Fibroblast of the conjunctiva (primary cell): ENCODE measurements at regions not wholly inside any gene's neighbourhood (a gene's known extent, or its start where the extent isn't known, plus 50 kb on each side); places are given as distances from the start of the nearest gene placed in this dataset.
"Not testable (repeated sequence)": the region's sequence is repeated elsewhere in the genome, so short reads cannot be mapped to it uniquely, and the experiment has no call there.

Experiments used
- DNase-seq: peaks from one replicate; pipeline ENCODE4 v3.0.0-alpha.2; 2010; ENCODE audit warnings: low read depth

GRCh38 chr13:24931450-24932251 is 164.3 kb upstream of the PABPC3 start:
- DNase-seq, result no peak

GRCh38 chr13:24933106-24934023 is 162.6 kb upstream of the PABPC3 start:
- DNase-seq, result not testable (repeated sequence)

- not testable (repeated sequence) for DNase-seq
Measured at GRCh38 chr13:24934024-24934385, 161.9 kb upstream of the PABPC3 start.

- DNase-seq, result no peak
Measured at GRCh38 chr13:24938966-24939365, 157.0 kb upstream of the PABPC3 start.

- not testable (repeated sequence) for DNase-seq
Measured at GRCh38 chr13:24941023-24941713, 154.8 kb upstream of the PABPC3 start.

- no peak for DNase-seq
Measured at GRCh38 chr13:24943136-24943535, 152.8 kb upstream of the PABPC3 start.

GRCh38 chr13:24944073-24944472 is 151.9 kb upstream of the PABPC3 start:
- DNase-seq, result not testable (repeated sequence)

GRCh38 chr13:24948977-24949376 is 147.0 kb upstream of the PABPC3 start:
- DNase-seq, result not testable (repeated sequence)

- not testable (repeated sequence) for DNase-seq
Measured at GRCh38 chr13:24950611-24951010, 145.3 kb upstream of the PABPC3 start.

- not testable (repeated sequence) for DNase-seq
Measured at GRCh38 chr13:24967970-24968369, 128.0 kb upstream of the PABPC3 start.

- DNase-seq, result not testable (repeated sequence)
Measured at GRCh38 chr13:24968416-24968815, 127.5 kb upstream of the PABPC3 start.

- not testable (repeated sequence) for DNase-seq
Measured at GRCh38 chr13:24973102-24973501, 122.8 kb upstream of the PABPC3 start.

- not testable (repeated sequence) for DNase-seq
Measured at GRCh38 chr13:24981181-24981803, 114.6 kb upstream of the PABPC3 start.

- no peak for DNase-seq
Measured at GRCh38 chr13:24982333-24982999, 113.5 kb upstream of the PABPC3 start.

- no peak for DNase-seq
Measured at GRCh38 chr13:24983094-24983493, 112.8 kb upstream of the PABPC3 start.

- no peak for DNase-seq
Measured at GRCh38 chr13:24984134-24984533, 111.8 kb upstream of the PABPC3 start.

GRCh38 chr13:24985107-24985506 is 110.8 kb upstream of the PABPC3 start:
- no peak for DNase-seq

- DNase-seq, result no peak
Measured at GRCh38 chr13:24985896-24986295, 110.0 kb upstream of the PABPC3 start.

GRCh38 chr13:24986826-24987225 is 109.1 kb upstream of the PABPC3 start:
- no peak for DNase-seq

GRCh38 chr13:24989959-24990358 is 106.0 kb upstream of the PABPC3 start:
- DNase-seq, result not testable (repeated sequence)

GRCh38 chr13:24992946-24993345 is 103.0 kb upstream of the PABPC3 start:
- DNase-seq, result not testable (repeated sequence)
